H1 (cell line): ENCODE measurements at regions not wholly inside any gene's neighbourhood (a gene's known extent, or its start where the extent isn't known, plus 50 kb on each side); places are given as distances from the start of the nearest gene placed in this dataset.

Experiments used
- CTCF ChIA-PET: fragments of 300-600 bp; sonication (Branson Sonifier 250); formaldehyde crosslinking; loops from one replicate; lab custom pipeline; 2021; ENCODE audit not compliant: partially characterized antibody; lab: Charles Lee
- POLR2A ChIA-PET: fragments of 300-600 bp; sonication (Branson Sonifier 250); formaldehyde crosslinking; loops from one replicate; lab custom pipeline; 2021; ENCODE audit warnings: inconsistent platforms; ENCODE audit not compliant: partially characterized antibody; lab: Charles Lee
- DNase-seq, 2 experiments: peaks; one replicate each; pipeline versions ENCODE4 v3.0.0 to v3.0.0-alpha.2; 2010 to 2022; ENCODE audit warnings: low spot score in 2 of 2, low read depth in 1 of 2, mixed read lengths in 1 of 2
- FAIRE-seq: peaks from 2 replicates; lab custom pipeline; 2011; peaks lifted over from hg19 to GRCh38; lab: Jason Lieb, UNC
- H2AFZ ChIP-seq: 2 replicates; pipeline ENCODE4 v1.8.1; 2012; ENCODE audit warnings: low read length, inconsistent platforms
- H2AK5ac ChIP-seq: 2 replicates; pipeline ENCODE4 v1.6.1; 2013; ENCODE audit warnings: low read depth, low read length
- H2BK120ac ChIP-seq: replicated peaks from 2 replicates; pipeline ENCODE3; 2013; ENCODE audit warnings: low read depth, low read length, inconsistent platforms
- H2BK12ac ChIP-seq: 2 replicates; pipeline ENCODE4 v1.6.1; 2013; ENCODE audit warnings: low read depth, low read length
- H2BK15ac ChIP-seq: 2 replicates; pipeline ENCODE4 v1.6.1; 2013; ENCODE audit warnings: low read length
- H2BK20ac ChIP-seq: 2 replicates; pipeline ENCODE4 v1.6.1; 2013; ENCODE audit warnings: low read length
- H2BK5ac ChIP-seq: 2 replicates; pipeline ENCODE4 v1.6.1; 2013; ENCODE audit warnings: low read depth, low read length
- H3K14ac ChIP-seq: 2 replicates; pipeline ENCODE4 v1.6.1; 2013; ENCODE audit warnings: inconsistent platforms; ENCODE audit not compliant: insufficient read length
- H3K18ac ChIP-seq: 2 replicates; pipeline ENCODE4 v1.6.1; 2013; ENCODE audit warnings: low read length; ENCODE audit errors: extremely low read depth
- H3K23ac ChIP-seq: 2 replicates; pipeline ENCODE4 v1.6.1; 2013; ENCODE audit warnings: inconsistent platforms; ENCODE audit not compliant: insufficient read length
- H3K23me2 ChIP-seq: 2 replicates; pipeline ENCODE4 v1.6.1; 2013; ENCODE audit warnings: low read depth, low read length
- H3K27ac ChIP-seq: 2 replicates; pipeline ENCODE4 v1.6.1; 2011; ENCODE audit warnings: low read depth, low read length, inconsistent platforms
- H3K27me3 ChIP-seq, 4 experiments: replicated peaks in 1 of 4; 1 replicate in 1 of 4; 2 replicates in 3 of 4; pipeline versions ENCODE4 v1.6.1 to v1.8.1; 2011 to 2013; ENCODE audit warnings: low read length in 3 of 4, mild to moderate bottlenecking in 3 of 4, inconsistent platforms in 2 of 4, mixed read lengths in 2 of 4, moderate library complexity in 1 of 4; ENCODE audit not compliant: control insufficient read depth in 3 of 4, insufficient read depth in 3 of 4; ENCODE audit errors: extremely low read depth in 1 of 4
- H3K36me3 ChIP-seq, 4 experiments: 2 replicates each; pipeline versions ENCODE4 v1.6.1 to v1.8.1; 2011 to 2013; ENCODE audit warnings: mild to moderate bottlenecking in 4 of 4, low read length in 3 of 4, moderate library complexity in 2 of 4, control low read depth in 1 of 4, inconsistent platforms in 1 of 4; ENCODE audit not compliant: insufficient read depth in 4 of 4, control insufficient read depth in 2 of 4
- H3K4ac ChIP-seq: replicated peaks from 2 replicates; pipeline ENCODE3; 2013; ENCODE audit warnings: low read length, low read depth, mixed read lengths, inconsistent platforms; ENCODE audit not compliant: insufficient read length
- H3K4me1 ChIP-seq, 4 experiments: replicated peaks in 1 of 4; 1 replicate in 1 of 4; 2 replicates in 3 of 4; pipeline versions ENCODE4 v1.6.1 to v1.8.1; 2011 to 2013; ENCODE audit warnings: low read length in 3 of 4, inconsistent platforms in 2 of 4, mixed read lengths in 1 of 4; ENCODE audit not compliant: insufficient read depth in 4 of 4, control insufficient read depth in 3 of 4
- H3K4me2 ChIP-seq, 2 experiments: 2 replicates each; pipeline versions ENCODE4 v1.6.1 to v1.8.1; 2011 to 2013; ENCODE audit warnings: low read depth in 2 of 2, low read length in 2 of 2, control low read depth in 1 of 2, inconsistent platforms in 1 of 2, mild to moderate bottlenecking in 1 of 2; ENCODE audit not compliant: insufficient read depth in 1 of 2
- H3K4me3 ChIP-seq, 4 experiments: fragments of 200-600, 300-600 bp in 1 of 4; sonication (generic), shearing (Covaris generic), sonication (Bioruptor Twin) in 1 of 4; 2 replicates each; pipeline versions ENCODE4 v1.5.1 to v1.8.1; 2011 to 2016; ENCODE audit warnings: low read length in 4 of 4, low read depth in 3 of 4, control low read depth in 2 of 4, inconsistent platforms in 2 of 4, mild to moderate bottlenecking in 2 of 4, mixed read lengths in 1 of 4, moderate library complexity in 1 of 4; ENCODE audit not compliant: insufficient read depth in 2 of 4; ENCODE audit errors: extremely low read depth in 1 of 4
- H3K56ac ChIP-seq: replicated peaks from 2 replicates; pipeline ENCODE3; 2013; ENCODE audit warnings: low read depth, mild to moderate bottlenecking, mixed read lengths, low read length, inconsistent platforms; ENCODE audit not compliant: insufficient read length
- H3K79me1 ChIP-seq: 2 replicates; pipeline ENCODE4 v1.6.1; 2013; ENCODE audit warnings: low read depth, low read length, control low read depth
- H3K79me2 ChIP-seq, 2 experiments: 2 replicates each; pipeline versions ENCODE4 v1.6.1 to v1.8.1; 2012 to 2013; ENCODE audit warnings: low read length in 2 of 2, mild to moderate bottlenecking in 2 of 2, inconsistent platforms in 1 of 2; ENCODE audit not compliant: insufficient read depth in 2 of 2, control insufficient read depth in 1 of 2
- H3K9ac ChIP-seq, 4 experiments: replicated peaks in 1 of 4; 1 replicate in 1 of 4; 2 replicates in 3 of 4; pipeline versions ENCODE4 v1.6.1 to v1.8.1; 2011 to 2013; ENCODE audit warnings: low read depth in 3 of 4, low read length in 3 of 4, control low read depth in 2 of 4, mild to moderate bottlenecking in 2 of 4, moderate library complexity in 2 of 4, inconsistent platforms in 1 of 4; ENCODE audit errors: extremely low read depth in 1 of 4
- H3K9me3 ChIP-seq, 2 experiments: 2 replicates each; pipeline versions ENCODE4 v1.6.1 to v1.8.1; 2012 to 2013; ENCODE audit warnings: mild to moderate bottlenecking in 2 of 2, moderate library complexity in 2 of 2, control low read depth in 1 of 2, inconsistent platforms in 1 of 2, low read depth in 1 of 2, low read length in 1 of 2, mixed read lengths in 1 of 2; ENCODE audit not compliant: insufficient read depth in 2 of 2
- H4K20me1 ChIP-seq, 2 experiments: replicated peaks in 1 of 2; 2 replicates each; pipeline versions ENCODE3 to v1.8.1; 2011 to 2013; ENCODE audit warnings: inconsistent platforms in 2 of 2, low read length in 2 of 2, mild to moderate bottlenecking in 1 of 2; ENCODE audit not compliant: insufficient read depth in 2 of 2, control insufficient read depth in 1 of 2
- H4K5ac ChIP-seq: 2 replicates; pipeline ENCODE4 v1.6.1; 2013; ENCODE audit warnings: low read length, low read depth, mixed read lengths, inconsistent platforms; ENCODE audit not compliant: insufficient read length
- H4K8ac ChIP-seq: 2 replicates; pipeline ENCODE4 v1.8.0; 2013; ENCODE audit warnings: mild to moderate bottlenecking, moderate library complexity, low read length, inconsistent platforms; ENCODE audit not compliant: insufficient read depth; ENCODE audit errors: extremely low read depth
- H4K91ac ChIP-seq: replicated peaks from 2 replicates; pipeline ENCODE3; 2013; ENCODE audit warnings: low read length, mixed read lengths, inconsistent platforms; ENCODE audit not compliant: insufficient read length
- ATF2 ChIP-seq: IDR thresholded peaks from 2 replicates; pipeline ENCODE4 v1.6.1; 2012; ENCODE audit warnings: low read length, inconsistent platforms
- ATF3 ChIP-seq: IDR thresholded peaks from 2 replicates; pipeline ENCODE4 v1.6.1; 2011; ENCODE audit warnings: low read depth, mild to moderate bottlenecking, low read length; ENCODE audit not compliant: insufficient read depth
- EZH2 ChIP-seq: fragments of 200-600 bp; sonication (generic); IDR thresholded peaks from 2 replicates; pipeline ENCODE4 v1.7.1; 2012; ENCODE audit warnings: low read depth, mild to moderate bottlenecking, moderate library complexity, low read length, inconsistent platforms; ENCODE audit not compliant: severe bottlenecking
- WGBS, 2 experiments: shearing (Covaris generic) in 1 of 2; methylation state at CpG; one replicate each; pipeline versions ENCODE4 v1.1.6 to v1.1.7; 2013 to 2015; ENCODE audit warnings: low lambda C conversion rate in 2 of 2, mixed read lengths in 2 of 2, inconsistent platforms in 1 of 2, low coverage in 1 of 2, missing lambda C conversion rate in 1 of 2; ENCODE audit not compliant: insufficient replicate concordance in 2 of 2, insufficient coverage in 1 of 2, insufficient read length in 1 of 2; ENCODE audit errors: extremely low coverage in 1 of 2, missing lambda C conversion rate in 1 of 2; 5-methylcytosine and 5-hydroxymethylcytosine counted together

- no peaks in the 10 kb centered on the region for H3K4me1 ChIP-seq
- no peak overlapping the region for H4K5ac ChIP-seq
- no peaks in the 10 kb centered on the region for H3K79me2 ChIP-seq
- H3K14ac ChIP-seq = no peak overlapping the region
- no peaks in the 10 kb centered on the region for H3K23me2 ChIP-seq
- no peak overlapping the region for H3K4ac ChIP-seq
- no peak for DNase-seq
- no peaks in the 10 kb centered on the region for H3K27me3 ChIP-seq
- no peak overlapping the region for H4K8ac ChIP-seq
- H3K23ac ChIP-seq = no peak overlapping the region
- no peaks in the 10 kb centered on the region for H3K9me3 ChIP-seq
- no peak overlapping the region for H2BK20ac ChIP-seq
- no peaks in the 10 kb centered on the region for H3K36me3 ChIP-seq
- H3K18ac ChIP-seq = no peak overlapping the region
- no peaks in the 10 kb centered on the region for H3K79me1 ChIP-seq
- H4K20me1 ChIP-seq = no peaks in the 10 kb centered on the region
- ChIA-PET POLR2A (no interaction called here), CTCF (no interaction called here)
- FAIRE-seq = no peak
- H3K27ac ChIP-seq = no peak overlapping the region
- H4K91ac ChIP-seq = no peak overlapping the region
- H2BK5ac ChIP-seq = no peak overlapping the region
- no peak overlapping the region for H3K4me2 ChIP-seq
- no peak overlapping the region for H3K56ac ChIP-seq
- H3K9ac ChIP-seq = no peak overlapping the region
- H2BK12ac ChIP-seq = no peak overlapping the region
- H3K4me3 ChIP-seq = no peak overlapping the region
- no peak overlapping the region for H2BK15ac ChIP-seq
- no peak overlapping the region for H2AFZ ChIP-seq
- no peak overlapping the region for H2BK120ac ChIP-seq
- no peak overlapping the region for H2AK5ac ChIP-seq
- 90% methylated on average over 1 of the region's 1 CpG; no CpG with 5 or more reads in 1 of the 2 experiments for WGBS, 2 experiments
- no peak for TF ChIP-seq ATF2
- no peak for TF ChIP-seq ATF3
- TF ChIP-seq EZH2 = no peak
Observed at GRCh38 chr12:91964501-91964900, 181.1 kb downstream of the BTG1 start.
